HFFc6 (cell line): ENCODE measurements at regions not wholly inside any gene's neighbourhood (a gene's known extent, or its start where the extent isn't known, plus 50 kb on each side); places are given as distances from the start of the nearest gene placed in this dataset.
A peak's percentile ranks its signal among the peaks of the same experiment; 100 is the strongest.

Experiments
- DNase-seq: peaks from one replicate; pipeline ENCODE4 v3.0.0-alpha.2; 2018
- H3K27ac Mint-ChIP-seq: 2 replicates; pipeline ENCODE4 v1.8.0; 2020; ENCODE audit warnings: mild to moderate bottlenecking, mixed read lengths
- H3K27me3 Mint-ChIP-seq: 2 replicates; pipeline ENCODE4 v1.8.0; 2021; ENCODE audit warnings: mild to moderate bottlenecking, moderate library complexity, mixed read lengths; ENCODE audit not compliant: insufficient read depth
- H3K36me3 Mint-ChIP-seq: 2 replicates; pipeline ENCODE4 v1.8.0; 2021; ENCODE audit warnings: low read depth, mixed read lengths
- H3K4me1 Mint-ChIP-seq: 2 replicates; pipeline ENCODE4 v1.8.0; 2020; ENCODE audit warnings: low read depth, mixed read lengths
- H3K4me3 Mint-ChIP-seq: 2 replicates; pipeline ENCODE4 v1.8.0; 2020; ENCODE audit warnings: mild to moderate bottlenecking, moderate library complexity, mixed read lengths
- H3K9me3 Mint-ChIP-seq: 2 replicates; pipeline ENCODE4 v1.8.0; 2020; ENCODE audit warnings: mild to moderate bottlenecking, mixed read lengths
- CTCF ChIP-seq: fragments of 200-600 bp; sonication (generic); IDR thresholded peaks from 2 replicates; pipeline ENCODE4 v1.5.0; 2021; ENCODE audit warnings: antibody characterized with exemption, mild to moderate bottlenecking

- Mint-ChIP-seq H3K4me1 (peaks cover 49% of the 10 kb centered on the region), H3K9me3 (no peaks in the 10 kb centered on the region), H3K27me3 (no peaks in the 10 kb centered on the region), H3K36me3 (peaks cover 4% of the 10 kb centered on the region; the same call in 1 of the 2 replicates), H3K27ac (peak overlapping the region; percentile 95), H3K4me3 (peak overlapping the region; percentile 75)
- no peak for TF ChIP-seq CTCF
- no peak for DNase-seq
These were observed 73.4 kb upstream of the POMP start for GRCh38 chr13:28585561-28585960.

- no peak for TF ChIP-seq CTCF
- H3K4me3 Mint-ChIP-seq = peak overlapping the region; percentile 75
- peak; percentile 62 for DNase-seq
- peaks cover 50% of the 10 kb centered on the region for H3K4me1 Mint-ChIP-seq
- H3K9me3 Mint-ChIP-seq = no peaks in the 10 kb centered on the region
- no peaks in the 10 kb centered on the region for H3K27me3 Mint-ChIP-seq
- H3K27ac Mint-ChIP-seq = peak overlapping the region; percentile 95
- peaks cover 4% of the 10 kb centered on the region; the same call in 1 of the 2 replicates for H3K36me3 Mint-ChIP-seq
These were observed 74.0 kb upstream of the POMP start for GRCh38 chr13:28584873-28585381.

- Mint-ChIP-seq H3K36me3 (peaks cover 4% of the 10 kb centered on the region; the same call in 1 of the 2 replicates), H3K9me3 (no peaks in the 10 kb centered on the region), H3K4me3 (no peak overlapping the region), H3K27ac (no peak overlapping the region), H3K27me3 (no peaks in the 10 kb centered on the region), H3K4me1 (peaks cover 55% of the 10 kb centered on the region)
- no peak for DNase-seq
- TF ChIP-seq CTCF = no peak
These were observed 75.3 kb upstream of the POMP start for GRCh38 chr13:28583651-28584091.

- Mint-ChIP-seq H3K4me1 (peaks cover 55% of the 10 kb centered on the region), H3K4me3 (no peak overlapping the region), H3K27me3 (no peaks in the 10 kb centered on the region), H3K27ac (no peak overlapping the region), H3K9me3 (no peaks in the 10 kb centered on the region), H3K36me3 (peaks cover 4% of the 10 kb centered on the region; the same call in 1 of the 2 replicates)
- no peak for DNase-seq
- no peak for TF ChIP-seq CTCF
These were observed 76.1 kb upstream of the POMP start for GRCh38 chr13:28582892-28583240.

GRCh38 chr13:28582225-28582891 lies 76.6 kb upstream of the POMP start:
- no peak for TF ChIP-seq CTCF
- Mint-ChIP-seq H3K4me1 (peaks cover 54% of the 10 kb centered on the region), H3K4me3 (no peak overlapping the region), H3K36me3 (peaks cover 4% of the 10 kb centered on the region; the same call in 1 of the 2 replicates), H3K27ac (no peak overlapping the region), H3K9me3 (no peaks in the 10 kb centered on the region), H3K27me3 (peaks cover 3% of the 10 kb centered on the region; the same call in 1 of the 2 replicates)
- DNase-seq = no peak
